ENCODE measurements at regions not wholly inside any gene's neighbourhood (a gene's known extent, or its start where the extent isn't known, plus 50 kb on each side); places are given as distances from the start of the nearest gene placed in this dataset.

GRCh38 chr10:45135443-45136198 lies 134.9 kb downstream of the ZNF22 start:
- no peak overlapping the region for H3K27ac Mint-ChIP-seq
- no peaks in the 10 kb centered on the region for H3K27me3 Mint-ChIP-seq (ENCODE audit: low read depth)
- ChIA-PET POLR2A (no interaction called here), CTCF (no interaction called here)
- DNase-seq (ENCODE audit: low spot score) (no peak), ATAC-seq (no peak)
- H3K36me3 Mint-ChIP-seq: no peaks in the 10 kb centered on the region
- H3K4me1 Mint-ChIP-seq: no peaks in the 10 kb centered on the region; the same call in 1 of the 2 replicates
- no peak overlapping the region for H3K4me3 Mint-ChIP-seq
- TF ChIP-seq SMAD4 (CRISPR knock-in tag; IDR thresholded peaks at IDR 0.05) (no peak), ZNF423 (CRISPR knock-in tag; IDR thresholded peaks at IDR 0.05) (no peak), E2F1 (CRISPR knock-in tag; IDR thresholded peaks at IDR 0.05) (no peak), ZBTB21 (CRISPR knock-in tag; IDR thresholded peaks at IDR 0.05; ENCODE audit: borderline replicate concordance) (no peak), ZNF396 (CRISPR knock-in tag; IDR thresholded peaks at IDR 0.05; ENCODE audit: borderline replicate concordance) (no peak), NR3C1 (CRISPR knock-in tag; conservative IDR thresholded peaks at IDR 0.05; ENCODE audit: low read depth) (no peak), ELF4 (CRISPR knock-in tag; IDR thresholded peaks at IDR 0.05; ENCODE audit: low read depth) (no peak), ZNF317 (CRISPR knock-in tag; IDR thresholded peaks at IDR 0.05; ENCODE audit: borderline replicate concordance, low read depth) (no peak), GRHL2 (CRISPR knock-in tag; IDR thresholded peaks at IDR 0.05; ENCODE audit: insufficient replicate concordance, severe bottlenecking) (no peak), FOXK1 (CRISPR knock-in tag; IDR thresholded peaks at IDR 0.05) (no peak), ZNF281 (CRISPR knock-in tag; IDR thresholded peaks at IDR 0.05) (no peak), ATF2 (CRISPR knock-in tag; IDR thresholded peaks at IDR 0.05; ENCODE audit: borderline replicate concordance, low read depth) (no peak), PRDM15 (CRISPR knock-in tag; IDR thresholded peaks at IDR 0.05) (no peak), NFATC4 (CRISPR knock-in tag; IDR thresholded peaks at IDR 0.05) (no peak), MAX (CRISPR knock-in tag; IDR thresholded peaks at IDR 0.05) (no peak), STAT6 (CRISPR knock-in tag; conservative IDR thresholded peaks at IDR 0.05; ENCODE audit: low read depth) (no peak), AFF4 (CRISPR knock-in tag; IDR thresholded peaks at IDR 0.05; ENCODE audit: borderline replicate concordance) (no peak)
- no peaks in the 10 kb centered on the region for H3K9me3 Mint-ChIP-seq
